Esophagus muscularis mucosa (tissue), 3 donors: ENCODE measurements at regions not wholly inside any gene's neighbourhood (a gene's known extent, or its start where the extent isn't known, plus 50 kb on each side); places are given as distances from the start of the nearest gene placed in this dataset.

Source experiments
- CTCF ChIP-seq, 3 experiments: fragments of 200-600 bp in 2 of 3; fragments of 450-650 bp in 1 of 3; sonication (generic) in 2 of 3; IDR thresholded peaks; one replicate each; pipeline ENCODE4 v1.5.1; 2017 to 2019; ENCODE audit warnings: antibody characterized with exemption in 3 of 3, mild to moderate bottlenecking in 2 of 3, moderate library complexity in 1 of 3
- POLR2A ChIP-seq: fragments of 450-650 bp; IDR thresholded peaks from one replicate; pipeline ENCODE4 v1.6.1; 2017; ENCODE audit warnings: antibody characterized with exemption, moderate library complexity, mild to moderate bottlenecking, low read depth

DNA sequence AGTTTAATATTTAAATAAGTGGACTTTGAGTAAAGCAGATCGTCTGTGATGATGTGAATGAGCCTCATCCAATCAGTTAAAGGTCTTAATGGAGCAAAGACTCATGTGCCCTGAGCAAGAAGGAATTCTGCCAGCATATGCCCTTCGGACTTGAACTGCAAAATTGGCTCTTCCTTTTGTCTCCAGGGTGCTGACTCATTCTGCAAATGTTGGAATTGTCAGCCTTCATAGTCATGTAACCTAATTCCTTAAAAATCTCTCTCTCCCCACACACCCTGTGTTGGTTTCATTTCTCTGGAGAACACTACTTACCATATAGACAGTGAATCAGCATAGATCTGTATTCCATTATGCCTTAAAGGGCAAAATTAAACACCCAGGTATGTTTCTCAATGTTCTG is 609.8 kb upstream of the GALNTL6 start:
- TF ChIP-seq CTCF (IDR thresholded peaks at IDR 0.05), result no peak
- no peak for TF ChIP-seq POLR2A
